H1 (cell line): ENCODE measurements at regions not wholly inside any gene's neighbourhood (a gene's known extent, or its start where the extent isn't known, plus 50 kb on each side); places are given as distances from the start of the nearest gene placed in this dataset.

ENCODE experiments used
- HDAC2 ChIP-seq, 2 experiments: fragments of 300-600 bp in 1 of 2; sonication (generic) in 1 of 2; IDR thresholded peaks; 2 replicates each; pipeline ENCODE4 v1.6.1; 2011 to 2012; ENCODE audit warnings: low read depth in 2 of 2, low read length in 2 of 2, mild to moderate bottlenecking in 2 of 2, moderate library complexity in 2 of 2, borderline replicate concordance in 1 of 2, inconsistent platforms in 1 of 2

GRCh38 chr21:27269644-27270043, 302.8 kb upstream of the ADAMTS5 start (continued):
- TF ChIP-seq HDAC2 (IDR thresholded peaks at IDR 0.05; ENCODE audit: borderline replicate concordance in 1 of 2, low read depth in 2 of 2, low read length in 2 of 2), result no peak
